Right lobe of liver (tissue), 4 donors: ENCODE measurements at regions not wholly inside any gene's neighbourhood (a gene's known extent, or its start where the extent isn't known, plus 50 kb on each side); places are given as distances from the start of the nearest gene placed in this dataset.

Source experiments
- POLR2A ChIP-seq: fragments of 450-650 bp; IDR thresholded peaks from one replicate; pipeline ENCODE4 v1.6.1; 2017; ENCODE audit warnings: antibody characterized with exemption, mild to moderate bottlenecking
- TF ChIP-seq, protein P1 (sequence below), 4 donors: fragments of 200-600 bp in 3 of 4; fragments of 450-650 bp in 1 of 4; IDR thresholded peaks; one replicate each; pipeline versions ENCODE4 v1.5.1 to v1.8.0; 2016 to 2022; ENCODE audit warnings: antibody characterized with exemption in 4 of 4, mild to moderate bottlenecking in 2 of 4
- donor health status: DM: no; HTN: no; CAD: no.
- donor health status: DM: no; HTN: no; CAD: no.
- donor health status: DM: no; HTN: yes; CAD: no.

DNA sequence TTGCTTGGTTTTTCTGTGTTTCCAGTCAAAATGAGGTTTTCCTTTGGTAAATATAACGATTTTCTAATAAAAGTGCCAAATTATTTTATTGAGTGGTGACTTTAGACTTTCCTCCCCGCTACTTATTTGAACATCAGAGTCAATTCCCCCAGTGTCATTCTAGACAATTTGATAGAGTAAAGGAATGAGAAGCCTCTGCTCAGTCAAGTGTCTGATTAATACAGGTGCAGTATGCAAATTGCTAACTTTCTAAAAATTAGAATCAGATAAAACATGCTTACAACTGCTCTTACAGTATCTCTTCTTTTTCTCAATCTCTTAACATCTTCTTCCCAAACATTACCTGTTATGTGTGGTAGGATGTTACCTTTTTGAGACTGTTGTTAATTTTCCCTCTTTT, 148.7 kb downstream of the CD83 start:
- TF ChIP-seq, protein P1, sequence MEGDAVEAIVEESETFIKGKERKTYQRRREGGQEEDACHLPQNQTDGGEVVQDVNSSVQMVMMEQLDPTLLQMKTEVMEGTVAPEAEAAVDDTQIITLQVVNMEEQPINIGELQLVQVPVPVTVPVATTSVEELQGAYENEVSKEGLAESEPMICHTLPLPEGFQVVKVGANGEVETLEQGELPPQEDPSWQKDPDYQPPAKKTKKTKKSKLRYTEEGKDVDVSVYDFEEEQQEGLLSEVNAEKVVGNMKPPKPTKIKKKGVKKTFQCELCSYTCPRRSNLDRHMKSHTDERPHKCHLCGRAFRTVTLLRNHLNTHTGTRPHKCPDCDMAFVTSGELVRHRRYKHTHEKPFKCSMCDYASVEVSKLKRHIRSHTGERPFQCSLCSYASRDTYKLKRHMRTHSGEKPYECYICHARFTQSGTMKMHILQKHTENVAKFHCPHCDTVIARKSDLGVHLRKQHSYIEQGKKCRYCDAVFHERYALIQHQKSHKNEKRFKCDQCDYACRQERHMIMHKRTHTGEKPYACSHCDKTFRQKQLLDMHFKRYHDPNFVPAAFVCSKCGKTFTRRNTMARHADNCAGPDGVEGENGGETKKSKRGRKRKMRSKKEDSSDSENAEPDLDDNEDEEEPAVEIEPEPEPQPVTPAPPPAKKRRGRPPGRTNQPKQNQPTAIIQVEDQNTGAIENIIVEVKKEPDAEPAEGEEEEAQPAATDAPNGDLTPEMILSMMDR (IDR thresholded peaks at IDR 0.05) = no peak
- no peak for TF ChIP-seq POLR2A
